ENCODE measurements at regions not wholly inside any gene's neighbourhood (a gene's known extent, or its start where the extent isn't known, plus 50 kb on each side); places are given as distances from the start of the nearest gene placed in this dataset.

DNA sequence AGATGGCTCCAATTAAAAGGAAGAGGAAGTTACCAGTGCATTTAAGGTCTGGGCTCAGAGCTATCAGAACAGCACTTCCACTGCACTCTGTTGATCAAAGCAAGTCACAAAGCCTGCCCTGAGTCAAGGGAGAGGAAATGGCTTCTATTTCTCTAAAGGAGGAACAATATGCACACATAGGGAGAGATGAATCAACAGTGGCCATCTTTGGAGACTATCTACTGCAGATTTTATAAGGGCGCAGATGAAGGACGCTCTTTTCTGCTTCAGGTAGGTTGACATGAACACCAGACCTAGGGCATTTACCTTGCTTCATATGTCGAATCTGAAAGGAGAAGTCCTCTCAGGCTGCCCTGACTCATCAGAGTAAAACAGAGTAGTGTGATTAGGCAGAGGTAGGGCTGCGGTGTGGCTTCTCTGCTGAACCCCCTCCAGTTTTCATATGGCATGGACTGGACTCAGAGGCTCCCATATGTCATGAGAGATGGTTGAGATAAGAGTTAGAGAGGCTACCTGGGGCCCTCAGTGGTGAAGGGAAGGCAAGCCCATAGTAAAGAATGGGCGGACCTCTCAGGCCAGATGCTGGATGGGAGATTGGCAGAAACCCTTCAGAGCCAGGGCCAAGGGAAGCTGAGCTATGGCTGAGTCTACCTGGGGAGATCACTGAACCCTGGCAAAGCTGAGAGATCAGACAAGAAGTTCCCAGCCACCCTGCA lies 84.4 kb downstream of the ARF6 start:
- TF ChIP-seq CTCF (IDR thresholded peaks at IDR 0.05), result no peak
- no peak for TF ChIP-seq POLR2A (IDR thresholded peaks at IDR 0.05)
